ENCODE measurements at regions not wholly inside any gene's neighbourhood (a gene's known extent, or its start where the extent isn't known, plus 50 kb on each side); places are given as distances from the start of the nearest gene placed in this dataset.
"Not testable (repeated sequence)": the region's sequence is repeated elsewhere in the genome, so short reads cannot be mapped to it uniquely, and the experiment has no call there.

DNA sequence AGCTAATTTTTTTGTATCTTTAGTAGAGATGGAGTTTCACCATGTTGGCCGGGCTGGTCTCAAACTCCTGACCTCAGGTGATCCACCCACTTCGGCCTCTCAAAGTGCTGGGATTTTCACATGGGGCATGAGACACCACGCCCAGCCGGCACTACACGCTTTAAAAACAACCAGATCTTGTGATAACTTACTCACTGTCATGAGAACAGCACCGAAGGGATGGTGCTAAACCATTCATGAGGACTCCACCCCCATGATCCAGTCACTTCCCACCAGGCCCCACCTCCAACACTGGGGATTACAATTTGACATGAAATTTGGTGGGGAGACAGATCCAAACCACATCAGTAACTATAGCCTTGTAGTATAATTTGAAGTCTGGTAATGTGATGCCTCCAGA lies 67.4 kb upstream of the ZNF169 start:
- DNase-seq (ENCODE audit: low read depth) = not testable (repeated sequence)

DNA sequence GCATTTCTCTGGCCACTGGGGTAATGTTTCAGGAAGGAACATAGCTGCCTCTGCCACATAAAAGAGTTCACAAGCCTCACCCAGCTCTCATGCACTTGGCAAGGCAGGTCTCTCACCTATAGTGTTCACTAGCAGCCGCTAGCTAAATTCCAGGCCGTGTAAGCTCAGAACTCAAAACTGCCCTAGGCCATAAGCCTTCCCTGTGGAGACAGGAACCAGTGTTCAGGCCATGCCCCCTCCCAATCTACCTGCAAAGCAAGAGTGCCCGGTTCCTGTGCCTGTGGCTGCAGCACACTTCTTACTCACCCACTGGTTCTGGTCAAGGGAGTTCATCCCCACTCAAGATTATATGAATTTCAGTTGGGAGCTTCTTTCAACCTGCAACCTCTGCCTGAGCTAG lies 60.7 kb upstream of the ZNF169 start:
- DNase-seq (ENCODE audit: low read depth) = no peak

DNA sequence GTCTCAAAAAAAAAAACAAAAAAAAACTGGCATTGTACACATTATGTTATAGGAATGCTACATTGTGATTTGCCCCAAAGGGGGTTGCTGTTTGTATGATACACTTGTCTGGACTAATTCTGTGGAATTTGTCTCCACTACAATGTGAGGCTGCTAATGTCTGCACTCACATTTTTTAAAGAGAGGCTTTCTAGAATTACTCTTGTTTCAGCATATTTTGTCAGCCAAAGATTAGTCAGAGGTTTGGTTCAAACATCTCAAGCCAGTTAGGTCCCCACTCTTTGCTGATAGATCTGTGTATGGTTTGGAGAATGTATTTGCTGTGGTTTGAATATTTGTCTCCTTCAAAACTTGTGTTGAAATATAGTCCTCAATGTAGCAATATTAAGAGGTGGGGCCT lies 59.3 kb upstream of the ZNF169 start:
- no peak for DNase-seq (ENCODE audit: low read depth)

DNA sequence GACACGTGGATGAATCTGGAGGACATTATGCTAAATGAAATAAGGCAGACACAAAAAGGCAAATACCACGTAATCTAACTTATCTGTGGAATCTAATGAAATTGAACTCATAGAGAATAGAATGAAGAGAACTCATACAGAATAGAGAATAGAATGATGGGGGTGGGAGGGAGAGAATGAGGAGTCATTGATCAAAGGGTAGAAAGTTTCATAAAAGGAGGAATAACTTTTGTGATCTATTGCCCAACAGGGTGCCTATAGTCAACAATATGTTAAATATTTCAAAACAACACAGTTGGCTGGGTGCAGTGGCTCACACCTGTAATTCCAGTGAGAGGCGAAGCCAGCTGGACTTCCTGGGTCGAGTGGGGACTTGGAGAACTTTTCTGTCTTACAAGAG lies 54.9 kb upstream of the ZNF169 start:
- DNase-seq (ENCODE audit: low read depth) = no peak

DNA sequence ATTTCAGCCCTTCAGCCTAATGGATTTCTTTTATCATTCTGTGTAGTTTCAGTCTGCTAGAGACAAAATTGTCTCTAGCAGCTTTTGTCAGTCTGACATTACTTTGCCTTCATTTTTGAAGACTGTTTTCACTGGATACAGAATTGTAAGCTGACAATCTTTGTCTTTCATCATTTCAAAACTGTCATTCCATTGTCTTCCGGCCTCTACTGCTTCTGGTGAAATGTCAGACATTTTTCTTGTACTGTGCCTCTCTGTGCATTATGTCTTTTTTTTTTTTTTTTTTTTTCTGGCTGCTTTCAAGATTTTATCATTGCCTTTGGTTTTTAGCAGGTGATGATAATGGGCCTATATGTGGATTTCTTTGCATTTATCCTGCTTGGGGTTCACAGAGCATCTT lies 51.3 kb upstream of the ZNF169 start:
- DNase-seq (ENCODE audit: low read depth) = no peak
